ENCODE measurements at regions not wholly inside any gene's neighbourhood (a gene's known extent, or its start where the extent isn't known, plus 50 kb on each side); places are given as distances from the start of the nearest gene placed in this dataset.

- Histone ChIP-seq H3K9me2 (ENCODE audit: insufficient read depth) (no peaks in the 10 kb centered on the region), H3F3A (replicated peaks; ENCODE audit: low read depth) (no peaks in the 10 kb centered on the region; the same call in 1 of the 2 replicates), H3K4me2 (peak overlapping the region; percentile 54), H3K27me3 (ENCODE audit: insufficient read depth) (no peaks in the 10 kb centered on the region), H3K4me3 (no peak overlapping the region), H4K20me1 (replicated peaks; ENCODE audit: insufficient read depth) (no peaks in the 10 kb centered on the region), H2AFZ (no peak overlapping the region), H3K79me2 (replicated peaks; ENCODE audit: insufficient read depth) (peaks cover 75% of the 10 kb centered on the region), H3K4me1 (ENCODE audit: insufficient read depth) (peaks cover 87% of the 10 kb centered on the region), H3K27ac (ENCODE audit: low read depth) (peak overlapping the region; percentile 46), H3K36me3 (ENCODE audit: insufficient read depth) (no peaks in the 10 kb centered on the region)
- 0 out of 2 replicates have a peak overlapping the region, but pooled peaks have one; percentile 45 for H3K27ac Mint-ChIP-seq
- TF ChIP-seq EZH2 (IDR thresholded peaks at IDR 0.05; ENCODE audit: low read depth, unreplicated experiment) (no peak), NANOG (IDR thresholded peaks at IDR 0.05; ENCODE audit: borderline replicate concordance) (peak; percentile 37; the same call in 1 of the 2 replicates)
- no peak for ATAC-seq
- peaks cover 5% of the 10 kb centered on the region; the same call in 2 of the 3 replicates for H3K36me3 Mint-ChIP-seq (ENCODE audit: low read depth)
- no peaks in the 10 kb centered on the region for H3K9me3 Mint-ChIP-seq
- peaks cover 4% of the 10 kb centered on the region for H3K27me3 Mint-ChIP-seq (ENCODE audit: insufficient read depth, low read depth, poor library complexity)
- peaks cover 85% of the 10 kb centered on the region for H3K4me1 Mint-ChIP-seq
- no peak for DNase-seq (ENCODE audit: low spot score)
- H3K4me3 Mint-ChIP-seq = no peak overlapping the region
Observed at GRCh38 chr11:92316106-92316809, 91.6 kb downstream of the FAT3 start.

- peak; percentile 70 for ATAC-seq
Observed at GRCh38 chr11:92317222-92317621, 92.6 kb downstream of the FAT3 start.

More at GRCh38 chr11:92317222-92317621, 92.6 kb downstream of the FAT3 start:
- Histone ChIP-seq H3K4me3 (peak overlapping the region; percentile 10), H3K9me2 (ENCODE audit: insufficient read depth) (no peaks in the 10 kb centered on the region), H2AFZ (no peak overlapping the region), H4K20me1 (replicated peaks; ENCODE audit: insufficient read depth) (no peaks in the 10 kb centered on the region), H3K27me3 (ENCODE audit: insufficient read depth) (no peaks in the 10 kb centered on the region), H3K27ac (ENCODE audit: low read depth) (peak overlapping the region; percentile 46), H3F3A (replicated peaks; ENCODE audit: low read depth) (no peaks in the 10 kb centered on the region), H3K36me3 (ENCODE audit: insufficient read depth) (no peaks in the 10 kb centered on the region), H3K4me2 (peak overlapping the region; percentile 54), H3K4me1 (ENCODE audit: insufficient read depth) (peaks cover 85% of the 10 kb centered on the region), H3K79me2 (replicated peaks; ENCODE audit: insufficient read depth) (peaks cover 85% of the 10 kb centered on the region)
- Mint-ChIP-seq H3K27me3 (ENCODE audit: insufficient read depth, low read depth, poor library complexity) (peaks cover 4% of the 10 kb centered on the region), H3K4me1 (peaks cover 81% of the 10 kb centered on the region), H3K4me3 (peak overlapping the region; percentile 55), H3K36me3 (ENCODE audit: low read depth) (peaks cover 12% of the 10 kb centered on the region), H3K9me3 (peaks cover under 1% of the 10 kb centered on the region; the same call in 2 of the 3 replicates), H3K27ac (peak overlapping the region; percentile 57)
- peak; percentile 41 for DNase-seq (ENCODE audit: low spot score)
- peak; percentile 45; the same call in 1 of the 2 replicates for TF ChIP-seq ZNF462 (CRISPR knock-in tag; IDR thresholded peaks at IDR 0.05)
- no peak for TF ChIP-seq POLR2AphosphoS5 (IDR thresholded peaks at IDR 0.05; ENCODE audit: low read depth)
- no peak for TF ChIP-seq REST (IDR thresholded peaks at IDR 0.05; ENCODE audit: unreplicated experiment)

Measured in GM23338 (cell line).